PFSK-1 (cell line): ENCODE measurements at regions not wholly inside any gene's neighbourhood (a gene's known extent, or its start where the extent isn't known, plus 50 kb on each side); places are given as distances from the start of the nearest gene placed in this dataset.

Experiments
- POLR2AphosphoS5 ChIP-seq: IDR thresholded peaks from 2 replicates; pipeline ENCODE4 v1.6.1; 2012; ENCODE audit warnings: low read depth, mild to moderate bottlenecking, control low read depth, low read length, moderate library complexity
- SIN3A ChIP-seq: IDR thresholded peaks from 2 replicates; pipeline ENCODE4 v1.6.1; 2012; ENCODE audit warnings: mild to moderate bottlenecking, low read length, moderate library complexity, borderline replicate concordance; ENCODE audit not compliant: insufficient read depth
- TAF1 ChIP-seq: IDR thresholded peaks from 2 replicates; pipeline ENCODE4 v1.6.1; 2012; ENCODE audit warnings: low read length, control low read depth, borderline replicate concordance; ENCODE audit not compliant: insufficient read depth

DNA sequence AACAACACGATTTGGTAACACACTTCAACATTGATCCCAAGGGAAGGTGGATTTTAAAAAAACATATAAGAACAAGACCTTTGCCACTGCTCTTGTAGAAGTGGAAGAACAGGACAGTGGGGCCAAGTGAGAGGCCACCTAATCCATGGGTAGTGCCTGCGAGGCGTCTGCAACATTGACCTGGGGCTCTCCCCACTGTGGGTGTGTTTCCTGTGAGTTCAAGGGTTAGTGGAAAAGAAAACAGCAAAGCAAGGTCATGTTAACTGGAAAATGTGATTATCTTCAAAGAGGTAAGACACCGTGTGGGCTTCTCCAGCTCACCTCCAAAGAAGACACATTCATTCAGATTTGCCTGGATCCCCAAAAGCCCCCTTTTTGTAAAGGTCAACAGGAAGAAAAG, 327.0 kb downstream of the UQCRFS1 start:
- no peak for TF ChIP-seq SIN3A
- TF ChIP-seq TAF1, result no peak
- no peak for TF ChIP-seq POLR2AphosphoS5
